ENCODE measurements at regions not wholly inside any gene's neighbourhood (a gene's known extent, or its start where the extent isn't known, plus 50 kb on each side); places are given as distances from the start of the nearest gene placed in this dataset.

DNA sequence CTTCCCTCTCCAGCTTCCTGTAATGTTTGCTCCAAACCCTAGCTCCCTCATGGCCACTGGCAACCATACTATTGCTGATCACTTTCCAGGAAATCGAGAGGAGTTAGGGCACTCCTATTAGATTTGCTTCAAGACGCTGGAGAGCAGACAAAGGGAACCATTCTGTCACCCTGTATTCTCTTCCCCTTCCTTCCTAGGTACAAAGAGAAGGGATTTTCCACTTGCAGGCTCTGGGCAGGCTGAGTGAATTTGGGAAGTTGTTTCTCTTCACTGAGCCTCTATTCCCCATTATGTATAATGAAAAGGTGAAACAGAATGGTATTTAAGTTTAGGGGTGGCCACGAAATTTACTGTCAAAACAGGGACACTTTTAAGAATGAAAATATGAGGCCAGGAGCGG lies 99.4 kb upstream of the LPP start:
- Histone ChIP-seq H3K9me3 (no peaks in the 10 kb centered on the region), H3K4me1 (ENCODE audit: control insufficient read depth in 1 of 2, insufficient read depth in 1 of 2, low read depth in 1 of 2, low read length in 1 of 2) (peaks cover 19 to 26% of the 10 kb centered on the region in 2 experiments), H3K36me3 (no peaks in the 10 kb centered on the region), H3K4me3 (ENCODE audit: low read depth in 1 of 2, low read length in 1 of 2) (no peak overlapping the region), H3K27ac (no peak overlapping the region), H3K27me3 (no peaks in the 10 kb centered on the region)
- TF ChIP-seq, protein P1, sequence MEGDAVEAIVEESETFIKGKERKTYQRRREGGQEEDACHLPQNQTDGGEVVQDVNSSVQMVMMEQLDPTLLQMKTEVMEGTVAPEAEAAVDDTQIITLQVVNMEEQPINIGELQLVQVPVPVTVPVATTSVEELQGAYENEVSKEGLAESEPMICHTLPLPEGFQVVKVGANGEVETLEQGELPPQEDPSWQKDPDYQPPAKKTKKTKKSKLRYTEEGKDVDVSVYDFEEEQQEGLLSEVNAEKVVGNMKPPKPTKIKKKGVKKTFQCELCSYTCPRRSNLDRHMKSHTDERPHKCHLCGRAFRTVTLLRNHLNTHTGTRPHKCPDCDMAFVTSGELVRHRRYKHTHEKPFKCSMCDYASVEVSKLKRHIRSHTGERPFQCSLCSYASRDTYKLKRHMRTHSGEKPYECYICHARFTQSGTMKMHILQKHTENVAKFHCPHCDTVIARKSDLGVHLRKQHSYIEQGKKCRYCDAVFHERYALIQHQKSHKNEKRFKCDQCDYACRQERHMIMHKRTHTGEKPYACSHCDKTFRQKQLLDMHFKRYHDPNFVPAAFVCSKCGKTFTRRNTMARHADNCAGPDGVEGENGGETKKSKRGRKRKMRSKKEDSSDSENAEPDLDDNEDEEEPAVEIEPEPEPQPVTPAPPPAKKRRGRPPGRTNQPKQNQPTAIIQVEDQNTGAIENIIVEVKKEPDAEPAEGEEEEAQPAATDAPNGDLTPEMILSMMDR (IDR thresholded peaks at IDR 0.05) = no peak

DNA sequence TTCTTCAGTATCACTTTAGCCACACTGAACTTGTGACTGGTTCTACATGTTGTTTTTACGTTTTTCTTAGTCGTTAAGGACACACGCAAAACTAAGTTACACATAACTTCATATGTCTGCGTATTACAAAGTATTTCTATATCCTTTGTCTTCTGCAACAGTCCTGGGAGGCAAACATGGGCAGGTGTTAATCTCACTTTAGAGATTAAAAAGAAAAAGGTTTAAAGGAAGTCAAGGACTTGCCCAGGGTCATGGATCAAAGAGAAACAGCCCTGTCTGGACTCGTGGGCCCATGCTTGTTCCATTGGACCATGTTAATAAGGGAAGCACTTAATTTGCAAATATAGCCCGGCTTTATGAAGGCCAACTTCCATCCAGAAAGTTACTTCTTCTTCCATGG lies 98.6 kb upstream of the LPP start:
- H3K27me3 ChIP-seq = no peaks in the 10 kb centered on the region
- H3K4me1 ChIP-seq (ENCODE audit: control insufficient read depth in 1 of 2, insufficient read depth in 1 of 2, low read depth in 1 of 2, low read length in 1 of 2) = peaks cover 11 to 17% of the 10 kb centered on the region in 2 experiments
- H3K27ac ChIP-seq = no peak overlapping the region
- no peaks in the 10 kb centered on the region for H3K9me3 ChIP-seq
- no peaks in the 10 kb centered on the region for H3K36me3 ChIP-seq
- H3K4me3 ChIP-seq (ENCODE audit: low read depth in 1 of 2, low read length in 1 of 2) = no peak overlapping the region
- TF ChIP-seq, protein P1 (IDR thresholded peaks at IDR 0.05) = no peak

DNA sequence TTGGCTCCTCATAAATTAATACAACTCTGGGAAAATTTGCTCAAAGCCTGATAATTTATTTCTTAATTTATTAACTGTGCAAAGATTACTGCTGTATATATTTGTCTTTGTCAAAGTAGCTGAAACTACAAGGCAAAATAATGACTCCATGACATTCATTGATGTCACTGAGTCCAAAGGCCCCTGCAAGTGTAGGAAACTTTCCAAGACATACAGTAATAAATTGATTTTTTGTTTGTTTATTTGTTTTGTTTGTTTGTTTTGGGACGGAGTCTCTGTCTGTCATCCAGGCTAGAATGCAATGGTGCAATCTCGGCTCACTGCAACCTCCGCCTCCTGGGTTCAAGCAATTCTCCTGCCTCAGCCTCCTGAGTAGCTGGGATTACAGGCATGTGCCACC lies 96.8 kb upstream of the LPP start:
- Histone ChIP-seq H3K4me3 (ENCODE audit: low read depth in 1 of 2, low read length in 1 of 2) (no peak overlapping the region), H3K27me3 (no peaks in the 10 kb centered on the region)
- TF ChIP-seq, protein P1 (IDR thresholded peaks at IDR 0.05) = no peak

DNA sequence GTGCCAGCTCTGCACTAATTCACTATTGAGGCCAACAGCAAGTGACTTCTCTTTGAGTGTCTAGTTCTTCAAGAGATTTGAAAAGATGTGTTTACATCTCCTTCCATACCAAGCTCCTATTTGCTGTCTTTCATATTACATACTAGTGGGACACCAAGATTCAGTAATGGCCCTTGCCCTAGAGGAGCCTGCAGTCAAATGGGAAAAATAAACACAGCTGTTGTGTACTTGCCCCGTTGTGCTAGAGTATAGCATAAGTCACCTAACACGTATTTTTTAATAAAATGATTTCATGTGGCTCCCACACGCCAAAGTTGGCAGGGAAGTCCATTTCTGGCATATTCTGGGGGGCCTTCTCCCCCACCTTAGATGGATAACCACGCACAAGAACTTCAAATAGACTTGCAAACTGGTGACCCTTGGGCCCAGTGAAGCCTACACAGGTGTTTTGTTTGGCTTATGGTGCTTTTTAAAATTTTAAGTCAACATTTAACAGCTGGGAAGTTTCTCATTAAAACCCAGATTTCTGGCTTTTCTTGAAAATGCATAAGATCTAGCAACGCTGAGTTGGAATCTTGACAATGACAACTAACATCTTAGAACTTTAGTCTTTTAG lies 95.3 kb upstream of the LPP start:
- H3K4me1 ChIP-seq (ENCODE audit: control insufficient read depth in 1 of 2, insufficient read depth in 1 of 2, low read depth in 1 of 2, low read length in 1 of 2) = peaks cover 0 to 5% of the 10 kb centered on the region in 2 experiments
- no peak overlapping the region for H3K4me3 ChIP-seq (ENCODE audit: low read depth in 1 of 2, low read length in 1 of 2)
- no peaks in the 10 kb centered on the region for H3K36me3 ChIP-seq
- no peaks in the 10 kb centered on the region for H3K9me3 ChIP-seq
- no peaks in the 10 kb centered on the region for H3K27me3 ChIP-seq
- TF ChIP-seq, protein P1 (IDR thresholded peaks at IDR 0.05) = no peak
- H3K27ac ChIP-seq = no peak overlapping the region

More for the DNA sequence above, 96.8 kb upstream of the LPP start:
- no peaks in the 10 kb centered on the region for H3K36me3 ChIP-seq
- no peak overlapping the region for H3K27ac ChIP-seq
- H3K4me1 ChIP-seq (ENCODE audit: control insufficient read depth in 1 of 2, insufficient read depth in 1 of 2, low read depth in 1 of 2, low read length in 1 of 2) = peaks cover 11 to 16% of the 10 kb centered on the region in 2 experiments
- no peaks in the 10 kb centered on the region for H3K9me3 ChIP-seq

DNA sequence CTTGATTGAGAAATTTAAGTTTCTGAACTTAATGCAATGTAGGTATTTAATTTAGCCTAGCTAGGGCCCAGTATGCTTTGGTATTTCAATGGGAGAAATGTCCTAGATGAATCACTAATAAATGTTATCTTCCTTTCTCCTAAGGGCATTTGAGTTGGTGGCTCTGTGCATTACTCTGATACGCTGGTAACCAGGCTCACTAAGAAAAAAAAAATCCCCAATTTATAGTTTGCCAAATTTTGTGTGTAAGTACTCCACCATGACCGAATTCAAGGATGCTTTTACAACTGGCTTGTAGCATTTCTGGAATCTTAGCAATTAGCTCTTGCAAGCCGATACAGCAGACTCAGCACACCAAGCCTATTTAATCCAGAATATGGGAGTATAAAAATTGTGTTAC lies 94.6 kb upstream of the LPP start:
- Histone ChIP-seq H3K4me3 (ENCODE audit: low read depth in 1 of 2, low read length in 1 of 2) (no peak overlapping the region), H3K27ac (no peak overlapping the region), H3K9me3 (no peaks in the 10 kb centered on the region), H3K27me3 (no peaks in the 10 kb centered on the region), H3K36me3 (no peaks in the 10 kb centered on the region), H3K4me1 (ENCODE audit: control insufficient read depth in 1 of 2, insufficient read depth in 1 of 2, low read depth in 1 of 2, low read length in 1 of 2) (peaks cover 0 to 5% of the 10 kb centered on the region in 2 experiments)
- TF ChIP-seq, protein P1 (IDR thresholded peaks at IDR 0.05) = no peak

Data from neutrophil (primary cell).